ENCODE measurements at regions not wholly inside any gene's neighbourhood (a gene's known extent, or its start where the extent isn't known, plus 50 kb on each side); places are given as distances from the start of the nearest gene placed in this dataset.
"Not testable (repeated sequence)": the region's sequence is repeated elsewhere in the genome, so short reads cannot be mapped to it uniquely, and the experiment has no call there.

DNA sequence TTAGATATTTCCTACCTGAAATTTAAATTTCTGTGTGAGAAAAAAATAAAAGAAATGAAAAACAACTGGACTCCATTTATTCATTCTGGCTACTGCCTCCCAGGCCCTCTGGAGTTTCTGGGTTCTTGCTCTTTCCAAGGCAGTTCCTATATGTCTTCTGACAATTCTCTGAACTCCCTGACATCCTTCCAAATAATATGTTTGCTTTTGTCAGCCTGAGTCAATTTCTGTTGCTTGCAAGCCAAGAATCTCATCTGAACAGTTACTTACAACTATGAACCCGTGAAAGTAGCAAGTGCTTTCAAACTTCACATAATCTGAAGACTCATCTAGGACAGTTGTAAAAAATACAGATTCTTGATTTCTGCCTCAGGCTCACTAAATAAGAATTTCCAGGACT, 216.7 kb upstream of the NPVF start:
- DNase-seq (ENCODE audit: low spot score), result no peak

DNA sequence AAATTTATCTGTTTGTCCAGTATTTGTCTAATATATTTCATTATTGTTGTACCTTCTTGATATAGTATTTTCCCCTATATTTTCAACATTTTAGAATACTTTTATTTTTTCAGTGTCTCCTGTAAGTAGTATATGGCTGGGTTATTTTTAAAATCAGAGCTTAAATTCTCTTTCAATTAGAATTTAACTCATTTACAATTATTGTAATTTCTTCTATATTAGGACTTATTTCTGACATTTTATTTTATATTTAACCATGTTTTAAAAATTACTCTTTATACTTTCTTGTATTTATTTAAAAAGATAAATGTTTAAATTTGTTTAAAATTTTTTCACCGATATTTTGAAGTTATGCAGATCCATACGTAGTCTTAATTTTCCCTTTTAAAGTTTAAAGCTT, 220.0 kb upstream of the NPVF start:
- DNase-seq (ENCODE audit: low spot score), result no peak

DNA sequence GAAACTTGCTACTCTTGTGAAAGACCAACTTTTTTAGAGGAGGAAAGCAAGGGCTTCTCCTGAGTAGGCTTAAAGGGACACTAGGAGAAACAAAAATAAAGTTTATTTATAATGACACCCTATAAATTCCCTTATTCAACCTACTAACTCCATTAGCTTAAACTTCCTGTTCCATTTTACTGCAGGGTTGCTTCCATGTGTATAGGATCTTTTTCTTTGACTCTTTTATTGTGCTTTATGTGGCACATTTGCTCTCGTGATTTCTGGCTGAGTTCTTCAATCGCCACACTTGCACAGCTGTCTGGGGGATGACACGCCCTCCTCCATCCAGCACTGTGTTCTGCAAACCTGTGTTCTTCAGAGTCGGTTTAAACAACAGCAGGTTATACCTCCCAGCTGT, 225.7 kb upstream of the NPVF start:
- DNase-seq (ENCODE audit: low spot score), result no peak

DNA sequence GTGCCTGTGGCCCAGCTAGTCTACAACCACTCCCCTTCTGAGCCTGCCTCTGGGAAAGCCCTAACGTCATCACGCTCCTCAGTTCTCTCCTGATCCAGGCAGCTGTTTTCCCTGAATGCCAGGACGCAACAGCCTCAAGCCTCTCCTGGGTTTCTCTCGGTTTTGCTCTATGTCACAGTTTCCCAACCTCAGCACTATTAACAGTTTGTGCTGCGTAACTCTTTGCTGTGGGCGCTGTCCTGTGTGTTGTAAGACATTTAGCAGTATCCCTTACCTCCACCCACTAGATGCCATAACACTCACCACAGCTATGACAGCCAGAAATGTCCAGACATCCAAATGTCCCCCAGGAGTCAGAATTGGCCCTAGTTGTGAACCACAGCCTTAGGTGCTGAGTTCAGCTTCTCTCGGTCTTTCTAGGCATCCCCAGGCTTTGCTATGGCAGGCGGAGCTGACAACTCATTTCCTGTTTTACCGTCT, 226.3 kb upstream of the NPVF start:
- no peak for DNase-seq (ENCODE audit: low spot score)

DNA sequence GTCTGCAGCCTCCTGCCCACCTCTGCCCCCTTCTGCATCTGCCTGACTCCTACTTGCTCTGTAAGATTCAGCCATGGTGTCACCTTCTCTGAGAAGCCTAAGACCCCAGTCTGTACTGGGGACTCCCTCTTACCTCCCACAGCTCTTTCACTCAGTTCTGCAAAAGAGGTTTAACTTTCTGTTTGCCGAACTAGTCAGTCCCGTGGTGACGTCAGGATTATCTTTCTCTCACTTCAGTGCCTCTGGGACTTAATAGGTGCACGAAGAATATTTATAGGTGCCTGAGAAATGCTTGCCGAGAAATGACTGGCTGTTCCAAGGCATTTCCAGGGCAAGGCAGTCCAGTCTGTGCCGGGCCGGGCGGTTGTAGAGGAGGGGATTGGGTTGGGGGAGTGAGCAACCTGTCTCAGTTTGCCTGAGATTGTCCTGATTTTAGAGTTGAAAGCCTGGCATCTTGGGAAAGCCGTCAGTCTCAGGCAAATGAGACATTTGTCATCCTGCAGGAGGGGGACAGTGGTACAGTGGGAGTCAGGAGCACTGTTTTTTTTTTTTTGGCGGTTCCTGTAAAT, 227.5 kb upstream of the NPVF start:
- no peak for DNase-seq (ENCODE audit: low spot score)

DNA sequence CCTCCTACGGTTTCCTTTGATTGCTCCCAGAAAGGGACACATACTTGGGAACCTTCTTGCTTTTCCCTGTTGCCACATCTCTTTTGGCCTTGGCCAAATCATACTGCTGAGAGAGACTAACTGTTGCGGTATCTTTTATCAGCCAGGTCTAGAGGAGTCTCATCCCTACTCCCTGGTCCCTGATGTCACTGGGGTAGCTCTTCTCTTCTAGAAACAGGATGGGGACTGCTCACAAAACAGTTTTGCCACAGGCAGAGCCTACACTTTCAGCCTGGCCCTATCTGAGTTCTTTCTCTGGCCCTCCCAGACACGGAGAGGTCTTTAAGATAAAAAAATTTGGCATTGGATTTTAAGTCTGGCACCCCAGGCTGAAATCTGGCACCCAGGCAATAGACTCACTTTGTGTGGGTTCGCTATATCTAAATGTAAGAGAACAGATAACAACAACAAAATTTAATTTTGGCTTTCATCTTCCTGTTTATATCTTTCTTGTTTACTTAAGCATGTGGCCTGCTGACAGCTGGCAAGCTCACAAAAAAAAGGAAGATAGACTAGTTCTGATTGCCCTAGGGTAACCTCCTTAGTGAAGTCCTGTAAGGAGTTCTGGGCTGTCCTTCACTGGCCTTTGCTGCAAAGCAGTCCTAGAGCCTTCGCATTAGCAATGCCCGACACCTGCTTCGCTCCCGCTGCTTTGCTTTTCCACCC, 228.3 kb upstream of the NPVF start:
- DNase-seq (ENCODE audit: low spot score), result no peak

DNA sequence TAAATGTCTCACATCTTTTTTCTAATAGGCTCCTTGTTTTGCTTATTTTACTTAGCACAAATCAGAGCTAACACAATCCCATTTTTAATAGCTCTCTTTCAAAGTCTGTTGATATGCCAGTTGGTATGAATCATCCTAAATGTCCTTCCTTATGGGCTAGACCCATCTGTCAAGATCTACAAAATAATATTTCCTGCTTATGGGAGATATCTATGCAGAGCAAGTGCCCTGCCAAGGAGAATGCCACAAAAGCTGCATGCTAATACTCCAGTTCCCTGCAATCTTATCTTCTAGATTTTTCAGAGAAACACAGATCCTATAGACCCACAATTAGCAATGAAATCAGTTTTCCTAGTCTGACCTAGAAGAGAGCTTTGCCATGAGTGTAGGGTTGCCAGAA, 230.8 kb upstream of the NPVF start:
- DNase-seq (ENCODE audit: low spot score), result no peak

DNA sequence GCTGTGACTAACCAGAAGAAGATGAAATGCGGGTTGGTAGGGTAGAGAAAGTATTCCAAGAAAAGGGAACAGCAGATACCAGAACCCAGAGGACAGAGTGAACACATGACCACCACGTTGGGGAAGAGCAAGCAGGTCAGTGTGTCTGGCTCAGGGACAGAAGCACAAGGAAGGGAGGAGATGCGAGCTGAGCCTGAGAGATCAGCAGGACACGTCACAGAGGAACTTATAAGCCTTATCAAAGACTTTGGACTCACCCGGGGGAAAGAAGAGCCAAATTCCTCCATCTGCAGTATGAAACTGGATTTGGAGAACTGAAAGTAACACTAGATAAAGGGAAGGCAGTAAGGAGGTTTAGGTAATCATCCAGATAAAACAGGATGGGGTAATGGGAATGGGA, 232.1 kb upstream of the NPVF start:
- DNase-seq (ENCODE audit: low spot score), result no peak

DNA sequence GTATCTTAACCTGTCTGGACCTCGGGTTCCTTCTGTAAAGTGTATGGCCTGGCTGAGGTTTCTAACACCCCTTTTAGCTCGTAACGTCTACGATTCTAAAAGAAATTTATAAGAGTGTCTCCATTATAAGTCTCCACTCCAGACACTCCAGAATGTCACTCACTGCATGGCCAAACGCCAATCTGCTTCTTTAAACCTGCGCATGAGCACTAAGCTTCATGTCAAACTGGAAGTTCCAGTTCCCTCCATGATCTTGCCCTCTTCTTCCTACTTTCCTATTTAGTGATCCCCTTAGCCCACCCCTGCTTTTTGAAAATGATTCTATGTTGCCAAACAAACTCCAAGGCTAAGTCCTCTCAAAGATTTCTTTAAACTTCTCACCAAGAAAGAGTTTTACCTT, 241.4 kb upstream of the NPVF start:
- DNase-seq (ENCODE audit: low spot score), result no peak

DNA sequence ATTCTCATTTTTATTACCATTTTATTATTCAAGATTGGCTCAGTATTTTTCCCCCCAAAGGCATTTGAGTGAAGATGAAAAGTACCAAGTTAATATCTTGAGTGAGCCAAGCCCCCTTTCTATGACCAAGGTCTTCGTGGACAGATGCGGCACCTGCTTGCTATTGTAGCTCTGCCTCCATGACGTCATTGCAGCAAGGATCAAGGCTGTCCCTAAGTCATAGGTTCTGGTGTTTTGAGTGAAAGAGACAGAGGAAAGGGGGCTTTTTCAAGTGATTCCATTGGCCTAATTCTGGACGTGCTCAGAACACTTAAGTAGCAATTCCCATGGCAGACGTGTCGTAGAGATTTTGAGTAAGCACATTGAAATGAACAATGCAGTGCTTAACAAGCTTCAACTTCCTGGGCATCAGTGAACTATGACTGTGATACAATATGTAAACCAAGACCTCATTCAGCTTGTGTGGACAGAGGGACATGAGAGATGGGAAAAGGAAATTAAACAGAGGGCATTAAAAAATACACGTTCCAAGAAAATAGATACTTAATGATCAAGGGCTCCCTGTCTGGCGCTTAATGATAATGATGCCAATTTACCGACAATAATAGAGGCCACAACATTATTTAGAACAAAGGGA, 248.7 kb upstream of the NPVF start:
- no peak for DNase-seq (ENCODE audit: low spot score)

DNA sequence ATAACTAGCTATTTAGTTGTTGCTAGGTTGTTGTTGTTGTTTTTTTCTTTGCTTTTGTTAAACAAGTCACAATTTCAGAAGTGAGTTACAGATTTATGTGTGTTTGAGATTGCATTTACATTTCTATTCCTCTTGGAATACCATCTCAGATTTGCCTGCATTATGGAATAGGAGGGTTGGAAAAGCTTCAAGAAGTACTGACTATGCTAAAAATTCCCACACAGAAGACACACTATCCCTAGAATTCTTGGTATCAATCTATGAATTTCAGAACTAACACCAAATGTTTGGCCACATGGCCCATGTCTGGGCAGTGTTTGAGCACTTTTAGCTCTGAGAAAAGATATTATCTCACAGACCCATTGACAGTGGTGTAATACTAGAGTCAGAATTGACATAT, 249.9 kb upstream of the NPVF start:
- DNase-seq (ENCODE audit: low spot score), result not testable (repeated sequence)

DNA sequence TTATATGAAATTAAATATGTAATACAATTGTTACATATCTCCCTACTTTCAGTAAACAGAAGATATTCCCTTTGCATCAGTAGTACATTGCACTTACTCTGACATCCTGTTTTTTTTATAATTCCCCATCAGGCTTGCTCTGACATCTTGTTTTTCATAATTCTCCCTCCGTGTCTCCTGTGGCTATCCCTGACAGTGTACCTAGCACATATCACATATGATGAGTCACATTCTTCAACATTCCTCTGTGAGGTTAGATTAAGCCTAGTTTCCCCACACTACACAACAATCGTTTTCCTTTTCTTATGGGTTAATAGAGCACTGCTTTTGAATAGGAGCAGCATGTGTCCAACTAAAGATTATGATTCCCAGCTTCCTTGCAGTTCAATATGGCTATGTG, 250.6 kb upstream of the NPVF start:
- DNase-seq (ENCODE audit: low spot score), result peak; percentile 1

DNA sequence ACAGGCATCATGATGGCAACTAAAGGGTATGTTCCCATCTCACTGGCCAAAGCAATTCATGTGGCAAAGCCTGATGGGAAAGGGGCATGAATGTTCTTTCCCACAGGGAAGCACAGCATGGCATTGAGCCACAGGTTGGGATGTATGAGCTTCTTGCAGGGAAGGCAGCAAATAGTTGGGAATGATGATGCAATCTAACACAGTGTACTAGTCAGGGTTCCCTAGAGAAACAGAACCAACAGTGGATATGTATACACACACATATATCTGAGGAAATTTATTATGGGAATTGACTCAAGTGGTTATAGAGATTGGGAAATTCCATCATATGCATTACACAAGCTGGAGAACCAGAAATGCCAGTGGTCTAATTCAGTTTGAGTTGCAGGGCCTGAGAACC, 253.6 kb upstream of the NPVF start:
- no peak for DNase-seq (ENCODE audit: low spot score)

DNA sequence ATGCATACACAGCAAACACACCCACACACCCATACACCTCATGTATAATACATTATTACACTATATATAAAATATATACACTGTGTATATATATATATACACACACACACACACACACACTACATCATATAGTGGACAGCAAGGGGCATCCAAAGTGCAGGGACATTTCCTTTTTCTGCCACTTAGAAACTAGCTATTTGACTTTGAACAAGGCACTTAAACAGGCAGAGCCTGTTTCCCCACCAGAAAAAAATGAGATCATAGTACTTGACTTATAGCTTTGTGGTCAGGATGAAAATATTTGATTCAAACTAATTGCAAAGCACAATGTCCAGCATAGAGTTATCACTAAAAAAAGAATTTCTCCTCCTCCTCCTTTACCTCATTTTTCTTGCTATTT, 254.3 kb upstream of the NPVF start:
- DNase-seq (ENCODE audit: low spot score), result no peak

DNA sequence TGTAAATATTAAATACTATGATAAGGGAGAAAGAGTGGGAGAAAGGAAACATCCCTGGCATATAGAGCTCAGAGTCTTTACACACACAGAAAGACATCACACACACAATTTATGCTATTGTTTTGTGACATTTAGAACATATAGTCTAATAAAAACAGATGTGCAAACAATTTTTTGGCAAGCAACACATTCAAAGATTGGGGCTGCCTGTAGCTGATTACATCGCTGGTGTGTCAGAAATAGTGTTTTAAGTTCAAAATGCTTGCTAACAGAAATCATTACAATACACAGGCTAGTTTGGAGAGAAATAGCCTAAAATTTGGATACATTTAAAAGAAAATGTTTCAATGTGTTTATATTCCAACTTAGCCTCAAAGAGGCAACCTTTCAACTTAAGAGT, 256.7 kb upstream of the NPVF start:
- DNase-seq (ENCODE audit: low spot score), result no peak

DNA sequence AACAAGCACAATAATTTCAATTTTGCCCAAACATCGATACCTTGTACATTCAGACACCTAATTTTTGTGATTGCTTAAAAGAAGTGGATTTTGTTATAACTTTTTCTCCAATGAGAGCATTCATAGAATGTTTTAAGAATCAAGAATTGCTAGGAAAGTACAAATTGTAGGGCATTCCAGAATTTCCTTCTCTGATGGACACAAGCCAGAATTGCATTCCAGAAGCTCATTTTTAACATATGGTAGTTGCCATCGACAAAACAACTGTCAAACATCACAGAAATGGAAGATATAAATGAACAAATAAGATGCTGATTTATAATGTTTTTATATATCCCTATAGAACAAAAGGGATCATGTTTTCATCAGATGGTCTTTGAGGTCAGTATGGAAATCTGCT, 258.4 kb upstream of the NPVF start:
- DNase-seq (ENCODE audit: low spot score), result no peak

DNA sequence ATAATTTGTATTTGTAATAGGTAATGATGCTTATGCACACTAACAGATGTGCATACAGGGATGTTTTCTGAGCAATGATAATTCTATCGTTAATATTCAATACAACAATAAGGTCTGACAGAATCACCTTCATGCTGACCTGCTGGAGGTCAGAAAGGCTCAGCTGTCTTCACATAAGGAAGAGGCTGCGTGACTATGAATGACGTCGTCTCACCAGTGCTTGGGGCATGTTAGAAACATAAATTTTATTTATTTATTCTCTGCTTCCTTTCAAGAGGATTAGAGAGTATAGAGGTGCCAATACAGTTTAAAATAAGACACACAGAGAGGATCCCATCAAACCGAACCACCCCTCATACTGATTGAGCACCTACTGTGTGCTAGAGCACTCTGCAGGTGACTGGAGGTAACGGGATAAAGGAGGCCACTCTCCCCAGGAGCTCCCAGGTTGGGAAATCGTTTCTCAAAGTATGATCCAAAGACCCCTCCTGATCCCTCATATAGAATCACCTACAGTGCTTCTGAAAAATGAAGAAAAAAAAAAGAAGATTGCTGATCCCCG, 265.6 kb upstream of the NPVF start:
- DNase-seq (ENCODE audit: low spot score), result no peak

DNA sequence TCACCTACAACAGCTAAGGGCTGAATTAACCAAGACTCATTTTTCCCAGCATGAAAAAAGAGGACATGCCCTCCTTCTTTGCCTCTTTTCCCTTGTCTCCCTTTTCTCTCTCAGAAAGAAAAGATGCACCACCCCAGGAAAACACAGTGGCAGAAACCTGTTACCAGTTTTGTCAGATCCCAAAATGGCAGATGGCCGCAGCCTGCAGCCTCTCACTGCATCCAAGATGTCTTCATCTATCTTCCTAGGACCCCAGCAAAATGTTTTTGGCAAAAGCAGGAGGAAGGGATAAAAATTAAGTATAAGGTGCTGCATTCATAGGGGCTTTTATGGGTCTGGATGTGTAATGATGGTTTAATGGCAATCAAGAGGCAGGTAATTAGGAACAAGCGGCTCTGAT, 266.6 kb upstream of the NPVF start:
- no peak for DNase-seq (ENCODE audit: low spot score)

DNA sequence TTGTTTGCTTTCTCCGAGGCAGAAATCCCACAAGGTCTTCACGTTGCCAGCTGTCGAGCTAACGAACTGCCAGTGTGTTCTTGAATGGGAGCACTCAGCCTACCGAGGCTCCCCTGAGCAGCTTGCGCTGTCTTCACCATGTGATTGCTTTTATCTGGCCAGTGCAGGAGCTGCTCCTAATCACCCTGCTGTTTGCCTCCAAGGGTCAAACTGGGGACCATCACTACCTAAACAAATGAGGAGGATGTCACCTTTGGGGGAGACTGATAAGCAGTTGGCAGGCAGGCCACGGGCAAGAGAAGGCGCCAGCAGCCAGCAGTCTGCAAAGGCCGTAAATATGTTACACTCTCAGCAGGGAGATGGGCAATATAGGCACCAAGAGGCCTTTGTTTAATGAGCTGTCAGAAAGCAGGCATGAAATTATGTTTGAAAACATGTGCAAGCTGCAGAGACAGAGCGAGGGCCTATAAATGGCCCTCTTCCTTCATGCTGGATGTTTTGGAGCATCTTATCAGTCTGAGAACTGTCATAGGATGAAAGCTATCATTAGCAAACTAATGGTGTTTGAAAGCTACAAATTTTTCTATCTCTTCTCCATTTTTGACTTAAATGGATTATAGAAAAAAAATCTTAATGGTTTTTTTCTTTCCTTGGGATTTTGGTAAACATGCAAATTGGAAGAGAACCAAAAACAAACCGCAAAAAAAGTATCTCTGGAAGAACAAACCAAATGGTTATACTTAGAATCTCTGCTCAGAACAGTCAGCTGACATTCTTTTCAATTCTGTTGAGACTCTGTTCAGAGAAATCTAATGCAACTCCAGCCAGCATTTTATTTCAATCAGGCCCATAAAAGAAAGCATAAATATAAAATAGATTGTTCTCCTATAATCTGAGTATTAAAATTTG, 267.3 kb upstream of the NPVF start:
- no peak for DNase-seq (ENCODE audit: low spot score)

DNA sequence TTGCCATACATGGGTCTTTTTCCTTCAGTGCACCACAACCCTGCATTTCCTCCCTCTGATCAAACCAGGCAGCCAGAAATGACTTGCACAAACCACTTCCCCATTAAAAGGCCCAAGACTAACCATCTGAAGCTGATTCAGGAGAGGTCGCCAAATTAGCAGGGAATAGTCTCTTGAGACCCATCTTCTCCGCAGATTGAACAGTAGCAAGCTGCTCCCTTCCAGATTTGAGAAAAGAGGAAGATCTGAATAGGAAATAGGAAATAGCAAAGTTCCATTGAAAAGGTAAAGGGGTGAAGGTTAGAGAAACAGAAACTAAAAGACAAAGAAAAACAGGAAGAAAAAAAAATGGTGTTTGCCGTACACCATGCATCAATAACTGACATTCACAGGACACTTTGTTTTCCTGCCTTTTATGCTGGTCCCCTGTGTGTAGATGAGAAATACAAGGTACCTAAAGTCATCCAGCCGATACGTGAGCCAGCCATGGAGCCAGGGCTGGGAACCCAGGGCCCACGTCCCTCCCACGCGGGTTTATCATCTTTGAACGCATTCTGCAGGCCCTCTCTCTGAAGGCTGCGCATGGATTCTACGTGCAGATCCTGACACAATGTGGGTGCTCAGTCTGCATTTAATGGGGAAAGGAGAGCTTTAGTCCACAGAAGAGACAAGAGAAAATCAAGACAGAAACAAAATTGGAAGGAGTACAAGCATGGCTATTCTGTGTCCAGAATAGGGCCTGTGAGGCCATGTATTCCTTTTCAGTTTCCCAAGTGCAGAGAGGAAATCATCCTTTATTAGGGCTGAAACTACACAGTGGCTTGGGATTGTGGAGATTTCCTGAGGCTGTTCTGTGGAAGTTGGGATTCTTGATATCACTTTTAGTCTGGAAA, 268.4 kb upstream of the NPVF start:
- DNase-seq (ENCODE audit: low spot score), result no peak

DNA sequence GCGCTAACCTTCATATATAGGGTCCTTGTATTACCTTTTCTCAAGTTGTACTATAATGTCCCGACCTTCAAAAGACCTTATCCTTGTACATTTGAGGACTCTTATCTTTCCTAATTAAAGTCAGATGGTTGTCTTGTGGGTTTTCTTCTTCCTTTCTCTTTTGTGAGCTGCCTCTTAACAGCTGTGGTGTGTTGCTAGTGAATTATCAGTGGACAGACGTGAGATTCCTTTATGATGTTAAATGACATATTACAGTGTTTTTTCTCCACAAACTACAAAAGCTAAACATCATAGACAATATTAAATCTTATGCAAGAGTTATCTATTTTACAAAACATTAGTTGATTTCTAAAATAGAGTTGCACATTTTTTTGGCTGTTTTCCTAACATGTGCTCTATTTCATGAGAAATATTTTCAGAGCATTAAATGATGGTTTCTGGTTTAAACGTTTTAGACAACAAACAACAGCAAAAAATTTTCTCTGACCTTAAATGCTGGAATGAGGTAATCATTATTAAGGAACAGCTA, 272.2 kb upstream of the NPVF start:
- DNase-seq (ENCODE audit: low spot score), result no peak
